Inferior parietal cortex (tissue), 1 donor: ENCODE measurements at regions not wholly inside any gene's neighbourhood (a gene's known extent, or its start where the extent isn't known, plus 50 kb on each side); places are given as distances from the start of the nearest gene placed in this dataset.
A peak's percentile ranks its signal among the peaks of the same experiment; 100 is the strongest.
"Not testable (repeated sequence)": the region's sequence is repeated elsewhere in the genome, so short reads cannot be mapped to it uniquely, and the experiment has no call there.

Experiments
- DNase-seq: peaks from one replicate; pipeline ENCODE4 v3.0.0-alpha.2; 2016; ENCODE audit errors: extremely low spot score

DNA sequence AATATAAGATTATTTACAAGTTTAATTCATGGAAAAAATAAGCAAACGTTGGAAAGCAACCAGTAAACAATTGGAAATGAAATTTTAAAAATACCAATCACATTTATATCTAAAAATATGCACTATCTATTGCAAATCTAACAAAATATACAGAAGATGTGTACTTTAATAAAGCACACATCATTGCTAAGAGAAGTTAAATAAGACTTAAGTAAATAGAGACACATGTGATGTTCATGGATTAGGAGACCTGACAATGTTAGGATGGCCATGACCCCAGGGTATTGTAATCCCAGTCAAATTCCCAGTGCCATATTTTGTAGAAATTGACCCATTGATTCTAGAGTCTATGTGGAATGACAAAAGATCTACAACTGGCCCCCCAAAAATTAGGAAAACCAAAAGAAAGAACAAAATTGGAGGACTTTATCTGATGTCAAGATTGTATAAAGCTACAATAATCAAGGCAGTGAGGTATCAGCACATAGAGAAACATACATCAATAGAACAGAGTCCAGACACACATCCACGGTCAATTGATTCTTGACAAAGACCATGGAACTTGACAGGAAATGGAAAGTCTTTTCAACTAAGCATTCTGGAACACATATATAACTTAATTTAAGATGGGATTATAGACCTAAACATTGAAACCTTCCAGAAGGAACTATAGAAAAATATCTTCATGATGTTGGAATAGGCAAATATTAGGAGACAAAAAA, 90.8 kb upstream of the USP29 start:
- no peak for DNase-seq

DNA sequence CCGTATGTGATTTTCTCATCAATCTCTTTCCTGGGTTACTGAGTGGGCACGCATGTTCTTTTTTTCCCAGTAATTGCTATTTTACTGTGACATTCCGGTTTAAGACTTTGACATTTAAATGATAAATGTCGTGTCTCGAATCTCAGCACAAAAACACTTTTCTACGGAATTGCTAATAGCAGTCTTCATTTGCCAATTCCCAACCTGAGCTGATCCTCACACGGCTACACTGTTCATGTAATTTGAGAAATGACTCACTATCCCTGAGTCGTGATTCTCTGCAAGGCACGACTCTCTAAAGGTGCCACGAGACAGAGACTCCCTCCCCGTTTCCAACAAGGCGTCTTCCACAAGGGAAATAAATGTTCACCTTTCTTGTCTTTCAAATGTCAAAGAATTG, 88.7 kb upstream of the USP29 start:
- no peak for DNase-seq

- no peak for DNase-seq
These were observed 86.2 kb upstream of the USP29 start for GRCh38 chr19:57033576-57033975.

DNA sequence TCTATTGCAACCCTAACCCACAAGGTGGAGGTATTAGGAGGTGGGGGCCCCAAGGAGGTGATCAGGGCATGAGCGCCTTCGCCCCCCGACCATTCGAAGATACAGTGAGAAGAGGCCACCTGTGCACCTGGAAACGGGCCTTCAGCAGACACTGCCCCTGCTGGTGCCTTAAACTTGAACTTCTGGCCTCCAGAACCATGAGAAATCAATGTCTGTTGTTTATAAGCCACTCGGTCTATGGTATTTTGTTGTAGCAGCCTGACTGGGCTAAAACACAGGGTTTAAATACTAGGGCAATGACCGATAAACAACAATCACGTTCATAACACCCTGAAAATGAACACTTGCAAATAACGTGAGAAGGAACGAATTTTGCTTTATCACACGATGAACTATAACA, 85.2 kb upstream of the USP29 start:
- DNase-seq, result no peak

DNA sequence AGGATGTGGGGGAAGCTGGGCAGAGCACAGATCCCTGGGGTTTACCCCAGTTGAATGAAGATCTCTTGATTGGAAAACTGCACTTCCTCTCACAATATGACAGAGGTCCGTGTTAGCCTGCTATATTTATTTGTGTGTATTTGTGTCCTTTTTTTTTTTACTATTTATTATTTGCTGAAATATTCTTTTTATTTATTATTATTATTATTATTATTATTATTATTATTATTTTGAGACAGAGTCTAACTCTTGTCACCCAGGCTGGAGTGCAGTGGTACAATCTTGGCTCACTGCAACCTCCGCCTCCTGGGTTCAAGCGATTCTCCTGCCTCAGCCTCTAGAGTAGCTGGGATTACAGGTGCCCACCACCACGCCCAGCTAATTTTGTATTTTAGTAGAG, 84.0 kb upstream of the USP29 start:
- not testable (repeated sequence) for DNase-seq

- DNase-seq, result no peak
These were observed 82.2 kb upstream of the USP29 start for GRCh38 chr19:57037556-57037955.

- DNase-seq, result no peak
These were observed 72.0 kb upstream of the USP29 start for GRCh38 chr19:57047743-57048142.

DNA sequence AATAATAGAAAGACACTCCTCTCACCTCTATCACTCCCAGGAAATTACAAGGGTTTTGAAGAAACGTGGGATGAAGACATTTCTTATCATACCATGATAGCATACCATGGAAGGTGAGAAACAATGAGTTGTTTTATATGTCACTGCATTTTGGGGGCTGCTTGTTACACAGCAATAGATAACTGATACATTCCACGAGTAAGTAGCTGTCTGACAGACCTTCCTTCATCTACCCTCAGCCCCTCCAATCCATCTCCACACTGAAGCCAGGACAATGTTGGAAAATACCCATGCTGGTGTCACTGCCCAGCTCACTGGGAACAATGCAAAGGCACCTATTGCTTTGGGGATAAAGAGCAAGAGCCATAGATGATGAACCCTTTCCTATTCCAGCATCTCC, 68.9 kb upstream of the USP29 start:
- DNase-seq, result no peak

- DNase-seq, result peak; percentile 5
These were observed 67.7 kb upstream of the USP29 start for GRCh38 chr19:57052081-57052480.

GRCh38 chr19:57053401-57053800, 66.4 kb upstream of the USP29 start:
- DNase-seq, result peak; percentile 52

DNA sequence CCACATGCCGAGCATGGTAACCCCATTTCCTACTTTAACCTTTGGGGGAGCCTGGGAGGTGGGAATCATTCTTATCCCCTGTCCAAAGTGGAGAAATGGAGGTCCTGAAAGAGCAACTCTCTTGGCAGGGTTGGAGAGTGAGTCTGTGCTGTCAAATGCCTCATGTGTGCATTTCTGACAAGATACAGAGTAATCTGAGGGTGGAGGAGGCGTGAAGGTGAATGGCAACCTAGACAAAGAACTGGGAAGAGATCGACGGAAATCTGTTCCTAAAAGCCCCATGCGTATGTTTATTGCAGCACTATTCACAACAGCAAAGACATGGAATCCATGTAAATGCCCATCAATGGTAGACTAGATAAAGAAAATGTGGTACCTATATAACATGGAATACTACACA, 63.8 kb upstream of the USP29 start:
- no peak for DNase-seq

GRCh38 chr19:57057036-57057686, 62.6 kb upstream of the USP29 start:
- no peak for DNase-seq

GRCh38 chr19:57058871-57059270, 60.9 kb upstream of the USP29 start:
- DNase-seq, result no peak

DNA sequence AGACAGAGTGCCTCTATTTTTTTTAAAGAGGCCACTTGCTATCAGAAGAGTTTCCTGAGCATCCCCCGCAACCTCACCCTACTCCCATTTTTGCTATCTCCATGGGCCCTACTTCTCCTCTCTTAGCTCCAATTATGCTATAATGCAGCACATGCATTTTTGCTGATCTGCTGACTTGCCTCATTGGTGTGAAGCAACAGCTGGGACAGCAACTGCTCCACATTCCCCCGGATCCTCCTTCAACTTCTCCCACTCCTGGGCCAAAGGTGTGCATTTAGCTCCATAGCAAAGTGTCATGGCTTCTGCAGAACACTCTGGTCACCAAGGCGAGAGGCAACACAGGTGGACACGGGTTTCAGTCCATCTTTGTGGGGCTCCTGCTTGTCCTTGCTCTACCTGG, 56.7 kb upstream of the USP29 start:
- DNase-seq, result no peak

DNA sequence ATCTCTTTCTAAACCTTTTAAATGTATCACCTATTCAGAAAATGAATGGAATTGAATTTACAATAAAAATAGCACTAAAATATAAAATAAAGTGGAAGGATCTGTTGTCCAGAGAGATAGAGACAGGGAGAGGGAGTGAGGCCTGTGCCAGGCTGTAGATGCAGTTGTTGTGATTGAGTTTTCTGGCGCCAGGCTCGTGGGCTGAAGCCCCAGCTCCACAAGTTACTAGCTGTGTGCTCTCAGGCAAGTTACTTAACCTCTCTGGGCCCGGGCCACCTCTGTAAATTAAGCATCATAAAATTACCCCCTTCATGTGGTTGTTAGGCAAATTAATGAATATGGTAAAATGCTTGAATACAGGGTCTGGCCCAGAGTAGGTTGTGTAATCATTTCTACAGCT, 52.3 kb upstream of the USP29 start:
- DNase-seq, result no peak

- no peak for DNase-seq
These were observed 51.5 kb upstream of the USP29 start for GRCh38 chr19:57068311-57068710.

DNA sequence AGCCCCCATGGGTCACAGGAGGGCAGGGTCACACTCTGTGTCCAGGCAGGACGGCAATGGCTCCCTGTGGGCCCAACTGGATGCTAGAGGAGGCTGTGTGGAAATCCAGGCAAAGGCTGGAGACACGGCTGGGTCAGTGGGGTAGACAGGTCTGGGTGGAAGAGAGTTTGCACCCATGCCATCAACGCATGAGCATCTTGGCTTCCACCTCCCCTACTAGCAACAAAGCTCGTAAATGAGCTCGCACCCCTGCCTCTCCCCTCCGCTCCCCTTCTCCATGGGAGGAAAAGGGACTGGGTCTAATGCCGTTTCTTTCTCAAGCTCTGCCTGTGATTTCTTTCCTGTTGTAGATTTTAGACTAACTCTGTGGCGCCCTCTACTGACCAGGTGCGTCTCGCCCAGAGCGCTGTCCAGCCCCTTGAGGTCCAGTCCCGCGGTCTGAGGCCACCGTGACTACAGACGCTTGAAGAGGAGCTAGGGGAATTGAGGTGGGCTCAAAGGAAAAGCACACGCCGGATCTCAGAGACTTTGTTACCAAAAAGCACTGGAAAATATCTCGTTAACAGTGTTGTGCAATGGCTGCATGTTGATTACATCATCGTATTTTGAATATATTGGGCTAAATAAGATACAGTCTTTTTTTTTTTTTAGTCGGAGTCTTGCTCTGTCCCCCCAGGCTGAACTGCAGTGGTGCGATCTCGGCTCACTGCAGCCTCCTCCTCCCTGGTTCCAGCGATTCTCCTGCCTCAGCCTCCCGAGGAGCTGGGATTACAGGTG, 50.7 kb upstream of the USP29 start:
- peak; percentile 45 for DNase-seq
